K562 (cell line): ENCODE measurements at regions not wholly inside any gene's neighbourhood (a gene's known extent, or its start where the extent isn't known, plus 50 kb on each side); places are given as distances from the start of the nearest gene placed in this dataset.

Source experiments
- ARID1B ChIP-seq: fragments of 450-650 bp; IDR thresholded peaks from 2 replicates; pipeline ENCODE4 v1.6.1; 2016; ENCODE audit warnings: antibody characterized with exemption, mild to moderate bottlenecking, inconsistent platforms
- FOXP1 ChIP-seq: sonication (generic); formaldehyde crosslinking; IDR thresholded peaks from 2 replicates; pipeline ENCODE4 v1.8.0; 2022; ENCODE audit warnings: mild to moderate bottlenecking, missing genetic modification reagents
- MCM2 ChIP-seq: fragments of 450-650 bp; IDR thresholded peaks from 2 replicates; pipeline ENCODE4 v1.6.1; 2017; ENCODE audit warnings: low read depth, mild to moderate bottlenecking
- PYGO2 ChIP-seq: fragments of 450-650 bp; IDR thresholded peaks from 2 replicates; pipeline ENCODE4 v1.6.1; 2016; ENCODE audit warnings: mild to moderate bottlenecking, missing genetic modification characterization, moderate library complexity, missing compliant biosample characterization
- ZBTB2 ChIP-seq: fragments of 450-650 bp; IDR thresholded peaks from 2 replicates; pipeline ENCODE4 v1.6.1; 2016; ENCODE audit warnings: antibody characterized with exemption
- ZNF609 ChIP-seq: sonication (generic); formaldehyde crosslinking; IDR thresholded peaks from 2 replicates; pipeline ENCODE4 v1.8.1; 2023; ENCODE audit warnings: missing genetic modification reagents, mild to moderate bottlenecking, borderline replicate concordance
- ZNF696 ChIP-seq: fragments of 250-450 bp; sonication (Bioruptor Pico); conservative IDR thresholded peaks from 2 replicates; pipeline ENCODE4 v1.4.0; 2020; ENCODE audit warnings: mild to moderate bottlenecking, moderate library complexity
- TF ChIP-seq, protein P1 (sequence below), 2 experiments: IDR thresholded peaks in 1 of 2; conservative IDR thresholded peaks in 1 of 2; 2 replicates each; pipeline ENCODE4 v1.6.1; 2016; ENCODE audit warnings: low read depth in 2 of 2, mild to moderate bottlenecking in 1 of 2, missing compliant biosample characterization in 1 of 2, missing genetic modification characterization in 1 of 2, moderate library complexity in 1 of 2
- TF ChIP-seq, protein P2 (sequence below): fragments of 250-450 bp; sonication (Bioruptor Pico); IDR thresholded peaks from 2 replicates; pipeline ENCODE4 v1.5.0; 2020; ENCODE audit warnings: mild to moderate bottlenecking, borderline replicate concordance
- TF ChIP-seq, protein P3 (sequence below): sonication (generic); formaldehyde crosslinking; IDR thresholded peaks from 2 replicates; pipeline ENCODE4 v1.8.0; 2023; ENCODE audit warnings: missing genetic modification reagents, mild to moderate bottlenecking, borderline replicate concordance

DNA sequence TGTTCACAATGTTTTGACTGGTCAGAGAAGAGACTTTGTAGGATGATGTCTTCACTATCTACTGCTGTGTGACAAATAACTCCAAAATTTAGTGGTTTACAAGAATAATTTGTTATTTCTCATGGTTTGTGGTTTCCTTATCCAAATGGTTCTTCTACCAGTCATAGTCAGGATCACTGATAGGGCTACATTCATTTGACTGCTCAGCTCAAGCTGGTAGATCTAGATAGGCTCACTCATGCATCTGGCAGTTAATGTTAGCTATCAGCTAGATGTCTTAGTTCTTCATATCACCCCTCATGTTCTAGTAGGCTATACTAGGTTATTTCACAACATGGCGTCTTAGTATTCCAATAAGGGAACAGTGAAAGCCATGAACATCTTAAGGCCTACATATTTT, 131.0 kb downstream of the ID4 start (continued):
- TF ChIP-seq FOXP1 (CRISPR knock-in tag), result no peak
- TF ChIP-seq ARID1B, result peak; percentile 79
- TF ChIP-seq ZNF696 (CRISPR knock-in tag), result no peak
- 0 out of 2 replicates have a peak, but pooled peaks have one; percentile 48 for TF ChIP-seq PYGO2
- no peak for TF ChIP-seq ZBTB2
- TF ChIP-seq, protein P1, sequence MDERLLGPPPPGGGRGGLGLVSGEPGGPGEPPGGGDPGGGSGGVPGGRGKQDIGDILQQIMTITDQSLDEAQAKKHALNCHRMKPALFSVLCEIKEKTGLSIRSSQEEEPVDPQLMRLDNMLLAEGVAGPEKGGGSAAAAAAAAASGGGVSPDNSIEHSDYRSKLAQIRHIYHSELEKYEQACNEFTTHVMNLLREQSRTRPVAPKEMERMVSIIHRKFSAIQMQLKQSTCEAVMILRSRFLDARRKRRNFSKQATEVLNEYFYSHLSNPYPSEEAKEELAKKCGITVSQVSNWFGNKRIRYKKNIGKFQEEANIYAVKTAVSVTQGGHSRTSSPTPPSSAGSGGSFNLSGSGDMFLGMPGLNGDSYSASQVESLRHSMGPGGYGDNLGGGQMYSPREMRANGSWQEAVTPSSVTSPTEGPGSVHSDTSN (CRISPR knock-in tag; IDR thresholded peaks at IDR 0.05; ENCODE audit: low read depth), result no peak
- TF ChIP-seq, protein P1 (tag; conservative IDR thresholded peaks at IDR 0.05; ENCODE audit: low read depth), result no peak
- TF ChIP-seq, protein P2, sequence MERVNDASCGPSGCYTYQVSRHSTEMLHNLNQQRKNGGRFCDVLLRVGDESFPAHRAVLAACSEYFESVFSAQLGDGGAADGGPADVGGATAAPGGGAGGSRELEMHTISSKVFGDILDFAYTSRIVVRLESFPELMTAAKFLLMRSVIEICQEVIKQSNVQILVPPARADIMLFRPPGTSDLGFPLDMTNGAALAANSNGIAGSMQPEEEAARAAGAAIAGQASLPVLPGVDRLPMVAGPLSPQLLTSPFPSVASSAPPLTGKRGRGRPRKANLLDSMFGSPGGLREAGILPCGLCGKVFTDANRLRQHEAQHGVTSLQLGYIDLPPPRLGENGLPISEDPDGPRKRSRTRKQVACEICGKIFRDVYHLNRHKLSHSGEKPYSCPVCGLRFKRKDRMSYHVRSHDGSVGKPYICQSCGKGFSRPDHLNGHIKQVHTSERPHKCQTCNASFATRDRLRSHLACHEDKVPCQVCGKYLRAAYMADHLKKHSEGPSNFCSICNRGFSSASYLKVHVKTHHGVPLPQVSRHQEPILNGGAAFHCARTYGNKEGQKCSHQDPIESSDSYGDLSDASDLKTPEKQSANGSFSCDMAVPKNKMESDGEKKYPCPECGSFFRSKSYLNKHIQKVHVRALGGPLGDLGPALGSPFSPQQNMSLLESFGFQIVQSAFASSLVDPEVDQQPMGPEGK (CRISPR knock-in tag), result no peak
- peak; percentile 57; the same call in 1 of the 2 replicates for TF ChIP-seq ZNF609 (CRISPR knock-in tag)
- TF ChIP-seq, protein P3, sequence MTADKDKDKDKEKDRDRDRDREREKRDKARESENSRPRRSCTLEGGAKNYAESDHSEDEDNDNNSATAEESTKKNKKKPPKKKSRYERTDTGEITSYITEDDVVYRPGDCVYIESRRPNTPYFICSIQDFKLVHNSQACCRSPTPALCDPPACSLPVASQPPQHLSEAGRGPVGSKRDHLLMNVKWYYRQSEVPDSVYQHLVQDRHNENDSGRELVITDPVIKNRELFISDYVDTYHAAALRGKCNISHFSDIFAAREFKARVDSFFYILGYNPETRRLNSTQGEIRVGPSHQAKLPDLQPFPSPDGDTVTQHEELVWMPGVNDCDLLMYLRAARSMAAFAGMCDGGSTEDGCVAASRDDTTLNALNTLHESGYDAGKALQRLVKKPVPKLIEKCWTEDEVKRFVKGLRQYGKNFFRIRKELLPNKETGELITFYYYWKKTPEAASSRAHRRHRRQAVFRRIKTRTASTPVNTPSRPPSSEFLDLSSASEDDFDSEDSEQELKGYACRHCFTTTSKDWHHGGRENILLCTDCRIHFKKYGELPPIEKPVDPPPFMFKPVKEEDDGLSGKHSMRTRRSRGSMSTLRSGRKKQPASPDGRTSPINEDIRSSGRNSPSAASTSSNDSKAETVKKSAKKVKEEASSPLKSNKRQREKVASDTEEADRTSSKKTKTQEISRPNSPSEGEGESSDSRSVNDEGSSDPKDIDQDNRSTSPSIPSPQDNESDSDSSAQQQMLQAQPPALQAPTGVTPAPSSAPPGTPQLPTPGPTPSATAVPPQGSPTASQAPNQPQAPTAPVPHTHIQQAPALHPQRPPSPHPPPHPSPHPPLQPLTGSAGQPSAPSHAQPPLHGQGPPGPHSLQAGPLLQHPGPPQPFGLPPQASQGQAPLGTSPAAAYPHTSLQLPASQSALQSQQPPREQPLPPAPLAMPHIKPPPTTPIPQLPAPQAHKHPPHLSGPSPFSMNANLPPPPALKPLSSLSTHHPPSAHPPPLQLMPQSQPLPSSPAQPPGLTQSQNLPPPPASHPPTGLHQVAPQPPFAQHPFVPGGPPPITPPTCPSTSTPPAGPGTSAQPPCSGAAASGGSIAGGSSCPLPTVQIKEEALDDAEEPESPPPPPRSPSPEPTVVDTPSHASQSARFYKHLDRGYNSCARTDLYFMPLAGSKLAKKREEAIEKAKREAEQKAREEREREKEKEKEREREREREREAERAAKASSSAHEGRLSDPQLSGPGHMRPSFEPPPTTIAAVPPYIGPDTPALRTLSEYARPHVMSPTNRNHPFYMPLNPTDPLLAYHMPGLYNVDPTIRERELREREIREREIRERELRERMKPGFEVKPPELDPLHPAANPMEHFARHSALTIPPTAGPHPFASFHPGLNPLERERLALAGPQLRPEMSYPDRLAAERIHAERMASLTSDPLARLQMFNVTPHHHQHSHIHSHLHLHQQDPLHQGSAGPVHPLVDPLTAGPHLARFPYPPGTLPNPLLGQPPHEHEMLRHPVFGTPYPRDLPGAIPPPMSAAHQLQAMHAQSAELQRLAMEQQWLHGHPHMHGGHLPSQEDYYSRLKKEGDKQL, result no peak
- TF ChIP-seq MCM2, result no peak
